ENCODE measurements at regions not wholly inside any gene's neighbourhood (a gene's known extent, or its start where the extent isn't known, plus 50 kb on each side); places are given as distances from the start of the nearest gene placed in this dataset.

GRCh38 chr4:169925678-169926077 lies 100.5 kb downstream of the MFAP3L start:
- H3K79me2 ChIP-seq (ENCODE audit: control insufficient read depth, insufficient read depth, low read length), result no peaks in the 10 kb centered on the region
- no peak overlapping the region for H3K4me2 ChIP-seq (ENCODE audit: control insufficient read depth, extremely low read depth, insufficient read depth, low read depth, low read length)
- no peak overlapping the region for H3K9ac ChIP-seq (ENCODE audit: control insufficient read depth, extremely low read depth, insufficient read depth, low read length)
- no peaks in the 10 kb centered on the region for H3K9me3 ChIP-seq (ENCODE audit: control insufficient read depth, low read depth, low read length)
- H3K36me3 ChIP-seq (ENCODE audit: control insufficient read depth in 2 of 2, extremely low read depth in 1 of 2, insufficient read depth in 2 of 2, low read length in 2 of 2), result no peaks in the 10 kb centered on the region
- H4K20me1 ChIP-seq (ENCODE audit: control insufficient read depth, extremely low read depth, insufficient read depth, low read length), result no peaks in the 10 kb centered on the region
- no peaks in the 10 kb centered on the region for H3K9me1 ChIP-seq (ENCODE audit: control insufficient read depth, extremely low read depth, insufficient read depth, low read length)
- H3K4me3 ChIP-seq (ENCODE audit: control insufficient read depth in 2 of 3, extremely low read depth in 1 of 3, insufficient read depth in 2 of 3, low read depth in 1 of 3, low read length in 3 of 3), result no peak overlapping the region
- DNase-seq (ENCODE audit: low read depth, low spot score) (no peak), FAIRE-seq (no peak)
- no peaks in the 10 kb centered on the region for H3K27me3 ChIP-seq (ENCODE audit: control insufficient read depth, extremely low read depth, insufficient read depth, low read length)
- H3K4me1 ChIP-seq (ENCODE audit: control insufficient read depth, extremely low read depth, insufficient read depth, low read length), result no peaks in the 10 kb centered on the region
- no peak overlapping the region for H3K27ac ChIP-seq (ENCODE audit: control insufficient read depth, insufficient read depth, low read length)
- TF ChIP-seq EZH2 (IDR thresholded peaks at IDR 0.05; ENCODE audit: low read length) (no peak), CTCF (optimal IDR thresholded peaks at IDR 0.05 in 1 of 3, IDR thresholded peaks at IDR 0.05 in 1 of 3, conservative IDR thresholded peaks at IDR 0.05 in 1 of 3; ENCODE audit: extremely low read depth in 1 of 3, insufficient read depth in 2 of 3, low read length in 3 of 3) (no peak)
- no peak overlapping the region for H2AFZ ChIP-seq (ENCODE audit: control insufficient read depth, low read length)
- dilution Hi-C loops (cut with MboI; ENCODE audit: extremely low pct_ligation_motif_present, low sequenced_read_pairs), result no loop called here

- Histone ChIP-seq H3K9me3 (ENCODE audit: control insufficient read depth, low read depth, low read length) (no peaks in the 10 kb centered on the region), H3K4me1 (ENCODE audit: control insufficient read depth, extremely low read depth, insufficient read depth, low read length) (no peaks in the 10 kb centered on the region), H4K20me1 (ENCODE audit: control insufficient read depth, extremely low read depth, insufficient read depth, low read length) (no peaks in the 10 kb centered on the region), H3K4me3 (ENCODE audit: control insufficient read depth in 2 of 3, extremely low read depth in 1 of 3, insufficient read depth in 2 of 3, low read depth in 1 of 3, low read length in 3 of 3) (no peak overlapping the region), H3K9ac (ENCODE audit: control insufficient read depth, extremely low read depth, insufficient read depth, low read length) (no peak overlapping the region), H2AFZ (ENCODE audit: control insufficient read depth, low read length) (no peak overlapping the region), H3K27ac (ENCODE audit: control insufficient read depth, insufficient read depth, low read length) (no peak overlapping the region), H3K9me1 (ENCODE audit: control insufficient read depth, extremely low read depth, insufficient read depth, low read length) (no peaks in the 10 kb centered on the region), H3K79me2 (ENCODE audit: control insufficient read depth, insufficient read depth, low read length) (no peaks in the 10 kb centered on the region), H3K4me2 (ENCODE audit: control insufficient read depth, extremely low read depth, insufficient read depth, low read depth, low read length) (no peak overlapping the region), H3K36me3 (ENCODE audit: control insufficient read depth in 2 of 2, extremely low read depth in 1 of 2, insufficient read depth in 2 of 2, low read length in 2 of 2) (no peaks in the 10 kb centered on the region), H3K27me3 (ENCODE audit: control insufficient read depth, extremely low read depth, insufficient read depth, low read length) (no peaks in the 10 kb centered on the region)
- DNase-seq (ENCODE audit: low read depth, low spot score) (no peak), FAIRE-seq (peak; percentile 46)
- TF ChIP-seq EZH2 (IDR thresholded peaks at IDR 0.05; ENCODE audit: low read length), result no peak
- TF ChIP-seq CTCF (optimal IDR thresholded peaks at IDR 0.05 in 1 of 3, IDR thresholded peaks at IDR 0.05 in 1 of 3, conservative IDR thresholded peaks at IDR 0.05 in 1 of 3; ENCODE audit: extremely low read depth in 1 of 3, insufficient read depth in 2 of 3, low read length in 3 of 3), result no peak
- dilution Hi-C loops (cut with MboI; ENCODE audit: extremely low pct_ligation_motif_present, low sequenced_read_pairs), result no loop called here
These were observed 103.4 kb downstream of the MFAP3L start for GRCh38 chr4:169922632-169923276.

Measured in keratinocyte (primary cell).